COLO668 (cell line): ENCODE measurements at regions not wholly inside any gene's neighbourhood (a gene's known extent, or its start where the extent isn't known, plus 50 kb on each side); places are given as distances from the start of the nearest gene placed in this dataset.

ENCODE experiments used
- DNase-seq: peaks from one replicate; lab custom pipeline; 2025; ENCODE audit not compliant: unreplicated experiment; lab: John Stamatoyannopoulos, UW

DNA sequence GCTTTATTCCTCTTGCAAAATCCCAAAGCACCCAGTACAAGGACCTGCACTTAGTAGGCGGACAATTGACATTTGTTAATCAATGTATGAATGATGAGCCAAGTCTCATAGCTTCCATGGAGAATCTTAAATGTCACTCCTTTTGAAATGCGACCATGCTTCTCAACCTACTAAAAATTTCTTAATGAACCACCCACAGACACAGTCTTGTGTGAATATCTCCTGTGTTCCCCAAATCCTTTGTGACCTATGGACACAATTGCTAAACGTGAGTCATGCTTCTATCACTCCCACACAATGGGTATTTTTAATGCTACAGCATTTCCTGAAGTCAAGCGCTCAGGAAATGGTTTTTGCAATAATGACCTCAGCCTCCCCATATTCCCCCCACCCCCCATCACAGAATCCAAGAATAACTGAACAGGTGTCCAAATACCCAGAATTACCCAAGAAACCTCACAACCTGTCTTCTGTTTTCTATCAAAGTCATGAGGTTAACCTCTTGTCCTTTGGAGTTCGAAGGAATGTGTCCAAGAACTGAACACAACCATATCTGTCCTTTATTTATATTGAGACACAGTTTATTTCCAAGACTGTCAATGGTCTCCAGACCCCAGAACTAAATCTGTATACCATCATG lies 163.6 kb upstream of the PLEKHG7 start:
- no peak for DNase-seq

DNA sequence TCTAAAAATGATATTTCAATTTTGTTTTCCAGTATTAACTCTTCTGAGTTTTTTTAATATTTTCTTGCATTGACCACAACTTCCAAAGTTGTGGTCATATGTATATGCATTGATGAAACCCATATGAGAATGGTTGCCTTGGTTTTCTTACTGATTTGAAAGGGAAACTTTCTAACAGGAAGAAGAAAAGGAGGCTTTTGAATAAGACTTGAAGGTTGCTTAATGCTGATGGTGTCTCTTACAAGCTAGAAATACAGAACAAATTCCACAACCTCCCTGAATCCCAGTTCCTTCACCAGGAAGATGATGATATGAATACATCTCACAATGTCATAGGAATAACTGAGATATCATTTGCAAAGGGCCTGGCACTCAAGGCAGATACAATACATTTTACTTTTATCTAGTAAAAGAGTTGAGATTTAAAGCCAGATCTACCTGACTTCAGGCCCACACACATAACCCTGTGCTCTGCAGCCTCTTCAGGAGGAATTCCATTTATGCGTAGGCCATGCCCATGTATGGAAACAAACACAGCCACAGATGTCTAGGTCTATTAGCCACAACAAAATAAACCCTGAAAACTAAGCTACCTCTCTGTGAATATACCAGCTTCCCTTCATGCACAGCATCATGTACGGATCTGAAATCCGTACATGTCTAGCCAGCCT lies 165.4 kb upstream of the PLEKHG7 start:
- DNase-seq: no peak

- DNase-seq: no peak
Observed at GRCh38 chr12:92535961-92536360, 166.8 kb upstream of the PLEKHG7 start.

DNA sequence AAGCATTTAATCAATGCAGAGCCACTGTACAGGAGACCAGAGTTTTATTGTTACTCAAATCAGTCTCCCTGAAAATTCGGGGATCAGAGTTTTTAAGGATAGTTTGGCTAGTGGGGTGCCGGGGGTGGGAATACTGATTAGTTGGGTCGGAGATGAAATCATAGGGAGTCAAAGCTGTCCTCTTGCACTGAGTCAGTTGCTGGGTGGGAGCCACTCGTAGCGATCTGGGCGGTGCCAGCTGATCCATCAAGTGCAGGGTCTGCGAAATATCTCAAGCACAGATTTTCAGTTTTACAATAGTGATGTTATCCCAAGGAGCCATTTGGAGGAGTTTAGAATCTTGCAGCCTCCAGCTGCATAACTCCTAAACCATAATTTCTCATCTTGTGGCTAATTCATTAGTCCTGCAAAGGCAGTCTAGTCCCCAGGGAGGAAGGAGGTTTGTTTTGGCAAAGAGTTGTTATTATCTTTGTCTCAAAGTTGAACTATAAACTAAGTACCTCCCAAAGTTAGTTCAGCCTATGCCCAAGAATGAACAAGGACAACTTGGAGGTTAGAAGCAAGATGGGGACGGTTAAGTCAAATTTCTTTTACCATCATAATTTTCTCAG lies 169.4 kb upstream of the PLEKHG7 start:
- no peak for DNase-seq

GRCh38 chr12:92530706-92531105 lies 172.1 kb upstream of the PLEKHG7 start:
- DNase-seq: no peak

DNA sequence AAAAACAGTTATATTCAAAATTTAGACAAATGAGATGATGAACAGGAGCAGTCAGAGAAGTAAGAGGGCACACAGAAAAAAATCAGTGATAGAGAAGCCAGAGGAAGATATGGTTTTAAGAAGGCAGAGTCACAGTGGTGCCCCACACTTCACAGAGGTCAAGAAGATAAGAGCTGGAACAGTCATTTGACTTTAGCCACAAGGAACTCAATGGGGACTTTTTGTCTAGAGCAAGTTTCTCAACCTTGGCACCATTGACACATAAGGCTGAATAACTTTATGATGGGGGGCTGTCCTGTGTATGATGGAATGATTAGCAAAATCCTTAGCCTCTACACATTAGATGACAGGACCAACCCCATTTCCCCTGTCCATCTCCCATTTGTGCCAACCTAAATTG lies 172.8 kb upstream of the PLEKHG7 start:
- no peak for DNase-seq

- no peak for DNase-seq
Observed at GRCh38 chr12:92528586-92528985, 174.2 kb upstream of the PLEKHG7 start.

GRCh38 chr12:92528097-92528496 lies 174.7 kb upstream of the PLEKHG7 start:
- DNase-seq: no peak

DNA sequence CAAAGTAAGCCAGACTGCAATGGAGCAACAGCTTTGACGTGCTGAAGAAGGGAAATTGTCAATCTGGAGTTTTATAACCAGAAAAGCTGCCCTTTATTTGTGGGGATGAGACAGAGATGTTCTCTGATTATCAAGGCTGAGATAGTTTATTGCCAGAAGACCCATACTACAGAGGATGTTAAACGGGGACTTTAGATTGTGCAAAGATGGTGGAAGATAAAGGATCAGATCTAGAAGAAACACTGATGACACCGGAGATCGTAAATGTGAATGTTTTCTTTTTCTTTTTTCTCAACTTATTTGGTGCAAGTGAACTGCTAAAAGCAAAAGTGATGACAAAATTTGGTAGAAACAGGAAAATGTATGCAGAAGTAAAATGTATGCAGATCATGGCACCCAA lies 178.3 kb upstream of the PLEKHG7 start:
- DNase-seq: no peak

GRCh38 chr12:92520511-92520910 lies 182.3 kb upstream of the PLEKHG7 start:
- DNase-seq: no peak

GRCh38 chr12:92519284-92519683 lies 183.5 kb upstream of the PLEKHG7 start:
- no peak for DNase-seq

DNA sequence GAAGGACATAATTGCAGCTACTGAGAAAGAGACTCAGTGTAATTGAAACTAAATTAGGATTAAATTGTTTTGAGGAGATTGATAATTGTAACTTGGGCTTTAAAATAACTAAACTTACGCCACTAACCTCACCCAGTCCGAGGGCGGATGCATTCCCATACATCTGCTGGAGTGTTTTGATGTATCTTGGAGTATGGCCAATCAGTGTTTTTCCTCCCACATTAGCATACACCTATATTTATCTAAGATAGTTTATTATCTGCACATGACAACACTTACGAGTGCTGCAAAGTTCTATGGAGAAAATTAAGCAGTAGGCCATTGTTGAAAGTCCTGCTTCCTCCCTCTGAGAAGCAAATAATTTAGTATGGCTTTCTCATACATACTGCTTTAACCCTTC lies 184.7 kb upstream of the PLEKHG7 start:
- DNase-seq: no peak

GRCh38 chr12:92516277-92516600 lies 186.6 kb upstream of the PLEKHG7 start:
- DNase-seq: no peak

GRCh38 chr12:92513231-92513730 lies 189.5 kb upstream of the PLEKHG7 start:
- DNase-seq: no peak

DNA sequence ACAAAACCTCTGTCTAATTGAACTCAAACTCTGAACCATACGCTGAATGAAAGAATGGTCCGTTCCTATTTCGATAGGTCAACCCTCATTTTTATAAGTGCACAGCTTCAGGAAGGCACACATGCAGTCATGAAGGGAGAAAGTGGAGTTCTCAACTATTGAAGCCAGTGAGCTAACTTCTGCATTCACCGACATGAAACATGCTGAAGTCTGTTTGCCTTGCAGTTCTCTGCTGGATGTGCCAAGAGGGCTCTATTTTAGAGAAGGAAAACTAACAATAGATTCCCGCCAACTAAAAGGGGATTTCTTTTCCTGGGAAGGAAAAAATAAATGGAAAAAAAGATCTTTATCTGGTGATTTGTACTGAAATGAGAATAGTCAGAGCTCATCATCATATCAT lies 191.0 kb upstream of the PLEKHG7 start:
- DNase-seq: no peak

DNA sequence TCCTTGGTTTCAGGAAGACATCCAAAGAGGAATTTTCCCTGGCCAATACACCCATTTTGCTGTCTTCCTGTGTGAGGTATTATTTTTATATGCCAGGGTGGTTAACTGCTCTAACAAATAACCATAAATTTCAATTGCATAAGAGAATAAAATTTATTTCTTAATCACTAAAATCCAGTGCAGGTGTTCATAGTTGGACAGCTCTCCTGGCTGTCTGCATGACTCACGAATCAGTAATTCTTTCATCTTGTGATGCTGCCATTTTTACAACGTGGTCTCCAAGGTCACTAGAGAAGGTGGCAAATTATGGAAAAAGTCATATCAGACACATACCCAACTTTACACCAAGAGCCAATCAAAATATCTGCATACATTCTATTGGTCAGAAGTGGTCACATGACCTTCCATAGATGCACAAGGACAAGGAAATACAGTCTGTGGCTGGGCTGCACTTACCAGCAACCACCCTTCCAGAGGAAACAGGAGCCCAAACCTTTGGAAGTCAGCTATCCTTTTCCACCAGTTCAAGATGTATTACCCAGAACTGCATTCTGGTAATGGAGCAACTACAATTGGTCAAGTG lies 193.5 kb upstream of the PLEKHG7 start:
- DNase-seq: no peak

- no peak for DNase-seq
Observed at GRCh38 chr12:92506891-92507290, 195.9 kb upstream of the PLEKHG7 start.

GRCh38 chr12:92506460-92506859 lies 196.3 kb upstream of the PLEKHG7 start:
- no peak for DNase-seq

GRCh38 chr12:92505254-92506231 lies 197.2 kb upstream of the PLEKHG7 start:
- no peak for DNase-seq

- DNase-seq: no peak
Observed at GRCh38 chr12:92504594-92504981, 198.2 kb upstream of the PLEKHG7 start.

DNA sequence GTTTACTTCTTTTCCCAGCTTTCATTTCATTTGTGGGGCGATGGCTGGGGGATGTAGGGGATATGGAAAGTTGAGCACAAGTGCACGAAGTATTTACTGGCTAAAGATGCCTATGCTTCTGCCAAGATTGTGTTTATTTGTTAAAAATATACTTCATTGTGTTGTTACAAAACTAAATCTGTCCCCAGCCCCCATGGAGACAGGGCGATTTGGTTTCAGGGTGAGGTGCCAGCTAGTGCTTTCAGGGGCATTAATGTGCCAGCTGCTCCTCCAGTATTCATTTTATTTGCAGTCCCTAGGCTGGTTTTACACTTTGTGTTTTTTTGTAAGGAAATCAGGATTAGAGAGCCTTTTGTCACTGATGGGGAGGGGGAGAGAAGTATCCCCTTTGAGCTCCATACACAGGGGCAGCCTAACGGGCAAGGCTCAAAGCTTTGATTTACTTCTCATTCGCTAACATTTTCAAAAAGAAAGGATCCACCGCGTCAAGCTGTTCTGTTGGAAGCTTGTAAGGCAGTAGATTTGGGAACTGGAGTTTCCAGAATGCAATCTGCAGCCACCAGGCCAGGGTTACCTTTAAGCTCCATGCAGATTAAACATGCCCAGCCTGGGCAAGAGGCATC lies 198.7 kb upstream of the PLEKHG7 start:
- no peak for DNase-seq
